Astrocyte (in vitro differentiated cells and primary cell): ENCODE measurements at regions not wholly inside any gene's neighbourhood (a gene's known extent, or its start where the extent isn't known, plus 50 kb on each side); places are given as distances from the start of the nearest gene placed in this dataset.

Source experiments
- DNase-seq: peaks from one replicate; pipeline ENCODE4 v3.0.0-alpha.2; 2010; ENCODE audit warnings: low read depth
- FAIRE-seq: peaks from 2 replicates; lab custom pipeline; 2011; peaks lifted over from hg19 to GRCh38; lab: Jason Lieb, UNC
- H2AFZ ChIP-seq: 2 replicates; pipeline ENCODE4 v1.6.0; 2012; ENCODE audit warnings: low read depth, low read length, inconsistent platforms
- H3K27ac ChIP-seq: 2 replicates; pipeline ENCODE4 v1.5.1; 2011; ENCODE audit warnings: low read depth, low read length, inconsistent platforms
- H3K27me3 ChIP-seq: 2 replicates; pipeline ENCODE4 v1.6.0; 2011; ENCODE audit warnings: low read length, inconsistent platforms; ENCODE audit not compliant: insufficient read depth
- H3K36me3 ChIP-seq: 2 replicates; pipeline ENCODE4 v1.5.1; 2011; ENCODE audit warnings: low read length, inconsistent platforms; ENCODE audit not compliant: insufficient read depth
- H3K4me1 ChIP-seq: 2 replicates; pipeline ENCODE4 v1.5.1; 2011; ENCODE audit warnings: low read length, inconsistent platforms; ENCODE audit not compliant: insufficient read depth
- H3K4me2 ChIP-seq: 2 replicates; pipeline ENCODE4 v1.6.0; 2012; ENCODE audit warnings: low read length, inconsistent platforms
- H3K4me3 ChIP-seq: 2 replicates; pipeline ENCODE4 v1.5.1; 2011; ENCODE audit warnings: low read depth, mild to moderate bottlenecking, low read length, inconsistent platforms; ENCODE audit not compliant: insufficient read depth
- H3K79me2 ChIP-seq: 2 replicates; pipeline ENCODE4 v1.6.0; 2012; ENCODE audit warnings: mild to moderate bottlenecking, low read length, inconsistent platforms; ENCODE audit not compliant: insufficient read depth
- H3K9ac ChIP-seq: 2 replicates; pipeline ENCODE4 v1.6.0; 2012; ENCODE audit warnings: mild to moderate bottlenecking, low read length, inconsistent platforms
- H3K9me3 ChIP-seq: 2 replicates; pipeline ENCODE4 v1.5.1; 2012; ENCODE audit warnings: low read depth, mild to moderate bottlenecking, low read length, inconsistent platforms; ENCODE audit not compliant: insufficient read depth
- H4K20me1 ChIP-seq: 2 replicates; pipeline ENCODE4 v1.6.0; 2012; ENCODE audit warnings: low read length, inconsistent platforms; ENCODE audit not compliant: insufficient read depth
- H3K27ac Mint-ChIP-seq: one replicate; pipeline ENCODE4 v1.8.0; 2021; ENCODE audit warnings: mild to moderate bottlenecking, mixed read lengths; ENCODE audit not compliant: unreplicated experiment
- H3K27me3 Mint-ChIP-seq: one replicate; pipeline ENCODE4 v1.8.0; 2021; ENCODE audit warnings: low read depth, mixed read lengths; ENCODE audit not compliant: unreplicated experiment
- H3K36me3 Mint-ChIP-seq: one replicate; pipeline ENCODE4 v1.8.0; 2021; ENCODE audit warnings: low read depth, mixed read lengths; ENCODE audit not compliant: unreplicated experiment
- H3K4me1 Mint-ChIP-seq: one replicate; pipeline ENCODE4 v1.8.0; 2021; ENCODE audit warnings: low read depth, mixed read lengths; ENCODE audit not compliant: unreplicated experiment
- H3K4me3 Mint-ChIP-seq: one replicate; pipeline ENCODE4 v1.8.0; 2021; ENCODE audit warnings: mild to moderate bottlenecking, moderate library complexity, mixed read lengths; ENCODE audit not compliant: unreplicated experiment
- H3K9me3 Mint-ChIP-seq: one replicate; pipeline ENCODE4 v1.8.0; 2021; ENCODE audit warnings: mild to moderate bottlenecking, mixed read lengths; ENCODE audit not compliant: unreplicated experiment
- EZH2 ChIP-seq: IDR thresholded peaks from 2 replicates; pipeline ENCODE4 v1.6.1; 2012; ENCODE audit warnings: mild to moderate bottlenecking, low read length, inconsistent platforms; ENCODE audit not compliant: insufficient read depth
- TF ChIP-seq, protein P1 (sequence below): IDR thresholded peaks from 2 replicates; pipeline ENCODE4 v1.5.1; 2011; ENCODE audit warnings: low read depth, mild to moderate bottlenecking, inconsistent platforms, low read length, moderate library complexity; ENCODE audit not compliant: insufficient read depth

DNA sequence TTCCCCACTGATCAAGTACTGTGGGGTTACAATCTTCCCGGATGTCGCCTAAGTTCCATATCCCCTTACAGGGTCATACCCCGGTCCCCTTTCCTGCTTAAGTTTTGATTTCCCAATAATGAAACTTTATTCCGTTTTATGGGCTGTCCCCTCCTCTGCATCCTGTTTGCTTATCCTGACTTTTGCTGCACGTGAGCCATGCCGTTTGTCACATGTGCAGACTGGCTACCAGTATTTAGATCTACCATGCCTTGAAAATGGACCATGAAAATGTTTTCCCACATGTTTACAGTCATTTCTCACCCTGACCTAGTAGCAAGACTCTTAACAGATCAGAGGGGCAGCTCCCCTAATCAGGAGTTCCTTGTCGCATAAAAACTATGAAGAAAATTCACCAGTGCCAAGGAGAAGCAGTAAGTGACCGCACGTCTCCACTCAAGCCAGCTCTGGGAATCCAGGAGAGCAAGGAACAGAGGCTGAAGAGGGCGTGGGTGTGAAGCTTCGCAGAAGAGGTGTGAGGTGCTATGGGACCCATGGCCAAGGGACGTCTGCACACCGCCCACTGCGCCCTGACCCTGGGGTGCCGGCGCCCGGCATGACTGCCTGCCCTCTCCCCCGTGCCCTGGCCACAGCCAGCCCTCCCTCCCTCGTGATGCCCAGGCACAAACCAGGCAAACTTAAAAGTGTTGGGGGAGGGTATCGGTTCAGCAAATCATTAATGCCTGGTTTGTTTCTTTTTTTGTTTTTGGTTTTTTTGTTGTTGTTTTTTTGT, 440.8 kb upstream of the SALL3 start:
- no peaks in the 10 kb centered on the region for H3K4me1 ChIP-seq
- peaks cover 12% of the 10 kb centered on the region for H3K9me3 Mint-ChIP-seq
- no peak overlapping the region for H3K27ac Mint-ChIP-seq
- H3K4me3 Mint-ChIP-seq: no peak overlapping the region
- no peaks in the 10 kb centered on the region for H3K4me1 Mint-ChIP-seq
- no peak overlapping the region for H3K27ac ChIP-seq
- DNase-seq: no peak
- H4K20me1 ChIP-seq: no peaks in the 10 kb centered on the region
- FAIRE-seq: no peak
- no peak overlapping the region for H3K4me2 ChIP-seq
- no peaks in the 10 kb centered on the region for H3K79me2 ChIP-seq
- H3K36me3 ChIP-seq: no peaks in the 10 kb centered on the region
- no peak overlapping the region for H2AFZ ChIP-seq
- peaks cover 14% of the 10 kb centered on the region for H3K9me3 ChIP-seq
- H3K36me3 Mint-ChIP-seq: no peaks in the 10 kb centered on the region
- H3K27me3 Mint-ChIP-seq: no peaks in the 10 kb centered on the region
- TF ChIP-seq, protein P1, sequence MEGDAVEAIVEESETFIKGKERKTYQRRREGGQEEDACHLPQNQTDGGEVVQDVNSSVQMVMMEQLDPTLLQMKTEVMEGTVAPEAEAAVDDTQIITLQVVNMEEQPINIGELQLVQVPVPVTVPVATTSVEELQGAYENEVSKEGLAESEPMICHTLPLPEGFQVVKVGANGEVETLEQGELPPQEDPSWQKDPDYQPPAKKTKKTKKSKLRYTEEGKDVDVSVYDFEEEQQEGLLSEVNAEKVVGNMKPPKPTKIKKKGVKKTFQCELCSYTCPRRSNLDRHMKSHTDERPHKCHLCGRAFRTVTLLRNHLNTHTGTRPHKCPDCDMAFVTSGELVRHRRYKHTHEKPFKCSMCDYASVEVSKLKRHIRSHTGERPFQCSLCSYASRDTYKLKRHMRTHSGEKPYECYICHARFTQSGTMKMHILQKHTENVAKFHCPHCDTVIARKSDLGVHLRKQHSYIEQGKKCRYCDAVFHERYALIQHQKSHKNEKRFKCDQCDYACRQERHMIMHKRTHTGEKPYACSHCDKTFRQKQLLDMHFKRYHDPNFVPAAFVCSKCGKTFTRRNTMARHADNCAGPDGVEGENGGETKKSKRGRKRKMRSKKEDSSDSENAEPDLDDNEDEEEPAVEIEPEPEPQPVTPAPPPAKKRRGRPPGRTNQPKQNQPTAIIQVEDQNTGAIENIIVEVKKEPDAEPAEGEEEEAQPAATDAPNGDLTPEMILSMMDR: no peak
- no peak for TF ChIP-seq EZH2
- H3K4me3 ChIP-seq: no peak overlapping the region
- H3K9ac ChIP-seq: no peak overlapping the region
- no peaks in the 10 kb centered on the region for H3K27me3 ChIP-seq

DNA sequence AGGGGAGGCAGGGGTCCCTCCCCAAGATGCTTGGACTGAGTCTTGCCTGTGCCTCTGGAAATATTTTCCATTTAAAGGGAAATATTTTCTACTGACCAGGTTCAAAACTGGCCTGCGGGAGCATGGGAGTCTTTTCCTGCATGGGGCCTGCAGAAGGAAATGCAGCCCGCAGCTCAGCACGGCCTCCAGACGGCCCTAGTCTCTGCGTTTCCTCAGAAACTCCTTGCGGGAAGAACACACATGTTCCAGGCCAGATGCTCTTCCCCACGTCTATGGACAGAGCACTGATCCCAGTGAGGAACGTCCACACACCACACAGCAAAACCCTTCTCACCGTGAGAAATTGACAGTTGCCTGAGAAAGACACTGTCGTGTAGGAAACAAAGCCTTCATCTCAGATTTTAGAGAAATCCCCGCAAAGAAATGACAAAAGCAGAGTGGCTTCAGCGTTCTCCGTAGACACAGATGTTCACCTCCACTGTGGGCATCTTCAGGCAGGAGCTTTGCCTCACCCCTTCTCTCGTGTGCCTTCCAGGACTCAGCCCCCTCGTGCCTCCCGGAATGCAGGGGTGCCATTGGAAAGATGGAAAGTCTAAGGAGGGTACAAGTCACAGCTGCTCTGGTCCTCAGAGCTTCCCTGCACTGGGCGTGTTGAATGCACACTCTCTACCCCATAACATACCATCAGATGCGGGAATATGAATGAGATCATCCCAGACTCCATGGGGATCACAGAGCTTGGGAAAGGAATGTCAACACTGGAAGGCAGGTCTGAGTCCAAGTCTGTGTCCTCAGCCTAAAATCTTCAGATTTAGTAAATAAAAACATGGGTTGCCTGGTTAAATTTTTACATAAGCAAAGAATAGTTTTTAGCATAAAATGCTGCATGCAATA, 438.7 kb upstream of the SALL3 start:
- no peak overlapping the region for H3K4me2 ChIP-seq
- no peak overlapping the region for H3K4me3 ChIP-seq
- no peaks in the 10 kb centered on the region for H3K4me1 ChIP-seq
- no peaks in the 10 kb centered on the region for H3K4me1 Mint-ChIP-seq
- H3K4me3 Mint-ChIP-seq: no peak overlapping the region
- H3K27me3 ChIP-seq: no peaks in the 10 kb centered on the region
- DNase-seq (no peak), FAIRE-seq (no peak)
- H3K36me3 ChIP-seq: no peaks in the 10 kb centered on the region
- no peak overlapping the region for H3K27ac ChIP-seq
- H3K27me3 Mint-ChIP-seq: no peaks in the 10 kb centered on the region
- H3K9ac ChIP-seq: no peak overlapping the region
- no peak overlapping the region for H2AFZ ChIP-seq
- peaks cover 15% of the 10 kb centered on the region for H3K9me3 Mint-ChIP-seq
- TF ChIP-seq EZH2: no peak
- TF ChIP-seq, protein P1: no peak
- no peaks in the 10 kb centered on the region for H3K79me2 ChIP-seq
- peaks cover 15% of the 10 kb centered on the region for H3K9me3 ChIP-seq
- no peaks in the 10 kb centered on the region for H3K36me3 Mint-ChIP-seq
- H3K27ac Mint-ChIP-seq: no peak overlapping the region
- no peaks in the 10 kb centered on the region for H4K20me1 ChIP-seq
